ENCODE measurements at regions not wholly inside any gene's neighbourhood (a gene's known extent, or its start where the extent isn't known, plus 50 kb on each side); places are given as distances from the start of the nearest gene placed in this dataset.

DNA sequence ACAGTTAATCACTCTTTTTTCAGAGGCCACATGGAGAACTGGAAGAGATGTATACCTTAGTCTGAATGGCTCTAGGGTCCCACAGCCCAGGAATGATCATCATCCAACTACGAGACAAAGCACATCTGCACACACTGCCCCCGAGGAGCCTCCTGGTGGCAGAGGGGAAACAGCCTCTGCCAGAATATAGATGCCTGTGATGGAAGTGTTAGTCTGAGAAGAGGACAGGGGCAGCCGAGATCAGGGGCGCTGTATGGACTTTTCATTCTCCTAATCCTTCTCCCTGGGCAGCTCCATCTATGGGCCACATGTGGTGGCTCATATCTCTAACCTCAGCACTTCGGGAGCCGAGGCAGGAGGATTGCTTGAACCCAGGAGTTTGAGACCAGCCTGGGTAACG lies 82.8 kb upstream of the CAPRIN2 start:
- peaks cover 47% of the 10 kb centered on the region for H3K27me3 Mint-ChIP-seq
- H3K4me3 Mint-ChIP-seq, result no peak overlapping the region
- no peak overlapping the region for H3K4me2 ChIP-seq (replicated peaks; ENCODE audit: low read depth, low read length, poor library complexity, severe bottlenecking)
- H3K9me3 ChIP-seq (ENCODE audit: control extremely low read depth in 1 of 3, control insufficient read depth in 2 of 3, insufficient read depth in 1 of 3, low read length in 2 of 3), result peaks cover 0 to 2% (median 0%) of the 10 kb centered on the region in 3 donors
- DNase-seq, result no peak
- H3K4me3 ChIP-seq (ENCODE audit: control extremely low read depth in 1 of 5, extremely low read depth in 1 of 5, insufficient read depth in 1 of 5, low read depth in 2 of 5, low read length in 4 of 5), result no peak overlapping the region
- no peaks in the 10 kb centered on the region for H3K79me2 ChIP-seq (ENCODE audit: control insufficient read depth, insufficient read depth, low read length)
- H3K27ac Mint-ChIP-seq, result no peak overlapping the region
- peaks cover 0 to 23% (median 0%) of the 10 kb centered on the region in 4 experiments for H3K27me3 ChIP-seq (replicated peaks in 1 of 4; ENCODE audit: control extremely low read depth in 1 of 4, control insufficient read depth in 3 of 4, insufficient read depth in 4 of 4, low read length in 3 of 4)
- H2AFZ ChIP-seq (ENCODE audit: insufficient read depth, low read depth, low read length, poor library complexity, severe bottlenecking), result no peak overlapping the region
- no peak overlapping the region for H3K9ac ChIP-seq (ENCODE audit: low read length)
- CTCF ChIA-PET, result no interaction called here
- intact Hi-C loops (cut with micrococcal nuclease), result no loop called here
- no peak overlapping the region for H3K27ac ChIP-seq (ENCODE audit: low read length in 2 of 2)
- TF ChIP-seq EZH2 (IDR thresholded peaks at IDR 0.05; ENCODE audit: borderline replicate concordance, insufficient read depth, low read depth, low read length, poor library complexity, severe bottlenecking) (no peak), CTCF (IDR thresholded peaks at IDR 0.05) (no peak)
- no peaks in the 10 kb centered on the region for H3K4me1 ChIP-seq (ENCODE audit: control insufficient read depth in 2 of 2, insufficient read depth in 2 of 2, low read length in 2 of 2)
- ATAC-seq (ENCODE audit: low read depth), result no peak
- WGBS (ENCODE audit: insufficient coverage), result 0% methylated on average over 1 of the region's 7 CpGs
- H3K9me3 Mint-ChIP-seq (ENCODE audit: insufficient read depth), result no peaks in the 10 kb centered on the region
- POLR2A ChIA-PET, result no interaction called here
- H4K20me1 ChIP-seq (ENCODE audit: control insufficient read depth, insufficient read depth, low read length, poor library complexity, severe bottlenecking), result no peaks in the 10 kb centered on the region
- H3K36me3 ChIP-seq (replicated peaks in 1 of 2; ENCODE audit: control extremely low read depth in 1 of 2, control insufficient read depth in 1 of 2, extremely low read depth in 1 of 2, insufficient read depth in 2 of 2, low read length in 1 of 2), result no peaks in the 10 kb centered on the region
- no peaks in the 10 kb centered on the region for H3K4me1 Mint-ChIP-seq

- CTCF ChIA-PET, result interaction anchor here (1.1 kb wide), 1 partner anchor 15 kb away, joined by 3 read pairs; no protein-coding TSS in a partner anchor
- POLR2A ChIA-PET, result no interaction called here
- Histone ChIP-seq H4K20me1 (ENCODE audit: control insufficient read depth, insufficient read depth, low read length, poor library complexity, severe bottlenecking) (no peaks in the 10 kb centered on the region), H2AFZ (ENCODE audit: insufficient read depth, low read depth, low read length, poor library complexity, severe bottlenecking) (no peak overlapping the region), H3K9me3 (ENCODE audit: control extremely low read depth in 1 of 3, control insufficient read depth in 2 of 3, insufficient read depth in 1 of 3, low read length in 2 of 3) (peaks cover 0 to 2% (median 0%) of the 10 kb centered on the region in 3 donors), H3K27ac (ENCODE audit: low read length in 2 of 2) (no peak overlapping the region), H3K79me2 (ENCODE audit: control insufficient read depth, insufficient read depth, low read length) (no peaks in the 10 kb centered on the region), H3K9ac (ENCODE audit: low read length) (no peak overlapping the region), H3K36me3 (replicated peaks in 1 of 2; ENCODE audit: control extremely low read depth in 1 of 2, control insufficient read depth in 1 of 2, extremely low read depth in 1 of 2, insufficient read depth in 2 of 2, low read length in 1 of 2) (no peaks in the 10 kb centered on the region), H3K27me3 (replicated peaks in 1 of 4; ENCODE audit: control extremely low read depth in 1 of 4, control insufficient read depth in 3 of 4, insufficient read depth in 4 of 4, low read length in 3 of 4) (peaks cover 0 to 23% (median 0%) of the 10 kb centered on the region in 4 experiments), H3K4me3 (ENCODE audit: control extremely low read depth in 1 of 5, extremely low read depth in 1 of 5, insufficient read depth in 1 of 5, low read depth in 2 of 5, low read length in 4 of 5) (no peak overlapping the region), H3K4me2 (replicated peaks; ENCODE audit: low read depth, low read length, poor library complexity, severe bottlenecking) (no peak overlapping the region), H3K4me1 (ENCODE audit: control insufficient read depth in 2 of 2, insufficient read depth in 2 of 2, low read length in 2 of 2) (no peaks in the 10 kb centered on the region)
- H3K4me3 Mint-ChIP-seq, result no peak overlapping the region
- no peaks in the 10 kb centered on the region for H3K4me1 Mint-ChIP-seq
- no peaks in the 10 kb centered on the region for H3K9me3 Mint-ChIP-seq (ENCODE audit: insufficient read depth)
- DNase-seq (no peak), ATAC-seq (ENCODE audit: low read depth) (no peak)
- H3K27me3 Mint-ChIP-seq, result peaks cover 42% of the 10 kb centered on the region
- TF ChIP-seq EZH2 (IDR thresholded peaks at IDR 0.05; ENCODE audit: borderline replicate concordance, insufficient read depth, low read depth, low read length, poor library complexity, severe bottlenecking), result no peak
- no peak for TF ChIP-seq CTCF (IDR thresholded peaks at IDR 0.05)
- H3K27ac Mint-ChIP-seq, result no peak overlapping the region
- intact Hi-C loops (cut with micrococcal nuclease), result no loop called here
- 78% methylated on average over 8 of the region's 12 CpGs for WGBS (ENCODE audit: insufficient coverage)
Observed at GRCh38 chr12:30836656-30837445, 82.1 kb upstream of the CAPRIN2 start.

Measured in B cell (primary cell).